Mesendoderm (in vitro differentiated cells): ENCODE measurements at regions not wholly inside any gene's neighbourhood (a gene's known extent, or its start where the extent isn't known, plus 50 kb on each side); places are given as distances from the start of the nearest gene placed in this dataset.
A peak's percentile ranks its signal among the peaks of the same experiment; 100 is the strongest.
"Not testable (repeated sequence)": the region's sequence is repeated elsewhere in the genome, so short reads cannot be mapped to it uniquely, and the experiment has no call there.

Experiments used
- DNase-seq: peaks from one replicate; pipeline ENCODE4 v3.0.0; 2013
- H2AK5ac ChIP-seq: 2 replicates; pipeline ENCODE4 v1.6.1; 2013; ENCODE audit warnings: low read length, inconsistent platforms
- H2BK120ac ChIP-seq: 2 replicates; pipeline ENCODE4 v1.6.1; 2013; ENCODE audit warnings: low read depth, mild to moderate bottlenecking, low read length, moderate library complexity, mixed read lengths
- H2BK15ac ChIP-seq: replicated peaks from 2 replicates; pipeline ENCODE4 v1.6.1; 2013; ENCODE audit warnings: low read depth, mild to moderate bottlenecking, moderate library complexity
- H2BK5ac ChIP-seq: 2 replicates; pipeline ENCODE4 v1.6.1; 2013; ENCODE audit warnings: low read length, inconsistent platforms
- H3K18ac ChIP-seq: 2 replicates; pipeline ENCODE4 v1.6.1; 2013; ENCODE audit warnings: mild to moderate bottlenecking, low read length, mixed read lengths
- H3K23ac ChIP-seq: one replicate; pipeline ENCODE4 v1.6.1; 2013; ENCODE audit warnings: low read length
- H3K27ac ChIP-seq: 2 replicates; pipeline ENCODE4 v1.5.1; 2013; ENCODE audit warnings: low read depth, mild to moderate bottlenecking, inconsistent platforms, low read length, moderate library complexity
- H3K27me3 ChIP-seq: 2 replicates; pipeline ENCODE4 v1.6.1; 2013; ENCODE audit warnings: low read length, control low read depth, mild to moderate bottlenecking, inconsistent platforms; ENCODE audit not compliant: insufficient read depth, poor library complexity
- H3K36me3 ChIP-seq: 2 replicates; pipeline ENCODE4 v1.6.1; 2013; ENCODE audit warnings: low read length, inconsistent platforms; ENCODE audit not compliant: control insufficient read depth, insufficient read depth
- H3K4ac ChIP-seq: one replicate; pipeline ENCODE4 v1.6.1; 2013; ENCODE audit warnings: low read depth, mild to moderate bottlenecking, low read length, moderate library complexity
- H3K4me1 ChIP-seq: 2 replicates; pipeline ENCODE4 v1.6.1; 2013; ENCODE audit warnings: low read depth, low read length, inconsistent platforms; ENCODE audit not compliant: control insufficient read depth
- H3K4me2 ChIP-seq: 2 replicates; pipeline ENCODE4 v1.6.1; 2013; ENCODE audit warnings: low read length
- H3K4me3 ChIP-seq: 2 replicates; pipeline ENCODE4 v1.5.1; 2013; ENCODE audit warnings: mild to moderate bottlenecking, low read length
- H3K56ac ChIP-seq: one replicate; pipeline ENCODE4 v1.6.1; 2013; ENCODE audit warnings: low read length
- H3K79me1 ChIP-seq: 2 replicates; pipeline ENCODE4 v1.6.1; 2013; ENCODE audit warnings: low read length, inconsistent platforms
- H3K79me2 ChIP-seq: 2 replicates; pipeline ENCODE4 v1.6.1; 2013; ENCODE audit warnings: mild to moderate bottlenecking, low read length; ENCODE audit not compliant: control insufficient read depth, insufficient read depth
- H3K9ac ChIP-seq: 2 replicates; pipeline ENCODE4 v1.6.1; 2013; ENCODE audit warnings: low read length, inconsistent platforms
- H4K5ac ChIP-seq: one replicate; pipeline ENCODE4 v1.6.1; 2013; ENCODE audit warnings: low read length
- H4K8ac ChIP-seq: one replicate; pipeline ENCODE4 v1.6.1; 2013; ENCODE audit warnings: low read depth, mild to moderate bottlenecking, control low read depth, low read length, moderate library complexity
- WGBS: extraction: QIAGEN DNeasy Blood & Tissue Kit; methylation state at CpG from one replicate; pipeline ENCODE4 v1.1.7; 2013; ENCODE audit warnings: low lambda C conversion rate, missing lambda C conversion rate; ENCODE audit not compliant: insufficient coverage; ENCODE audit errors: extremely low coverage; 5-methylcytosine and 5-hydroxymethylcytosine counted together

DNA sequence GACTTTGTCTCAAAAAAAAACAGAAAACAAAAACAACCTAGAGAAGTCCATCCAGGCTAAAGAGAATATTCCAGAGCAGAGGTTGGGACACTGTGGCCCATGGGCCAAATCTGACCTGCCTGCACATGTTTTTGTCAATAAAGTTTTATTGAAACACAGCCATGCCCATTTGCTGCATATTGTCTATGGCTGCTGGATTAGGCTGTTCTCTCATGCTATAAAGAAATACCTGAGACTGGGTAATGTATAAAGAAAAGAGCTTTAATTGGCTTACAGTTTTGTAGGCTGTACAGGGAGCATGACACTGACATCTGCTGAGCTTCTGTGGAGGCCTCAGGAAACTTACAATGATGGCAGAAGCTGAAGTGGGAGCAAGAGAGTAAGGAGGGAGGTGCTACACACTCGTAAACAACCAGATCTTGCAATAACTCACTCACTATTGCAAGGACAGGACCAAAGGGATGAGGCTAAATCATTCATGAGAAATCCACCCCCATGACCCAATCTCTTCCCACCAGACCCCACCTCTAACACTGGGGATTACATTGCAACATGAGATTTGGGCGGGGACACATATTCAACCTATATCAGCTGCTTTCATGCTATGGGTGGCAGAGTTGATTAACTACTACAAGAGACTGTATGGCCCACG, 122.5 kb upstream of the KRTAP5-11 start:
- DNase-seq, result peak; percentile 48
- H3K4me2 ChIP-seq, H3K23ac ChIP-seq, H2BK15ac ChIP-seq, H3K79me2 ChIP-seq, H3K27me3 ChIP-seq, H3K4me3 ChIP-seq, H2BK5ac ChIP-seq, H3K79me1 ChIP-seq, H4K5ac ChIP-seq, H2AK5ac ChIP-seq, H3K4me1 ChIP-seq, H3K36me3 ChIP-seq, H4K8ac ChIP-seq: not testable (repeated sequence)
- Histone ChIP-seq H3K56ac (peak overlapping the region; percentile 74), H3K27ac (peak overlapping the region; percentile 78), H3K4ac (peak overlapping the region; percentile 68), H2BK120ac (peak overlapping the region; percentile 73), H3K9ac (peak overlapping the region; percentile 24), H3K18ac (peak overlapping the region; percentile 60)
- WGBS, result no CpG with 5 or more reads among the region's 3 CpGs

DNA sequence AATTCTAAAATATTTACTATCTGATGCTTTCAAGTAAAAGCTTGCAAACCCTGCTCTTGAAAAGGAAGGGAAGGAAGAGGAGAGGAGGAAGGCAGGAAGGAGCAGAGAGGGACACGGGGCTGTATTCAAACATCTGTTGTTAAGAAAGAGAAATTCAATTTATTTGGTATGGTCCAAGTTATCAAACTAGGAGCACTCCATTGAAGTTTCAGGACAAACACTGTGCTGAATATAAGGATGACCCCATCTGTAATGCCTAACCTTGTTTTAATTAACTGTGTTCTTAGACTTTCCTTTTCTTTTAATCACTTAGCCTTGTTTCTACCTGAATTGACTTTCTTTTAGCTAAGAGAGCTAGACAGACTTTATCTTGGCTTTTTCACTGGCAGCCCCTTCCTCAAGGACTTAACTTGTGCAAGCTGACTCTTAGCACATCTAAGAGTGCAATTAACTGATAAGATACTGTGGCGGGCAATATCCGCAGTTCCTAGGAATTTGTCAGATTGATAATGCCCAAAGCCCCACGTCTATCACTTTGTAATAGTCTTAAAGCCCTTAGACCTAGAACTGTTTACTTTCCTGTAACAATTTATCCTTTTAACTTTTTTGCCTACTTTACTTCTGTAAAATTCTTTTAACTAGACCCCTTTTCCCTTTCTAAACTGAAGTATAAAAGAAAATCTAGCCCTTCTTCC, 123.2 kb upstream of the KRTAP5-11 start:
- not testable (repeated sequence) for H4K8ac ChIP-seq, H2BK120ac ChIP-seq, H3K79me2 ChIP-seq, H3K27me3 ChIP-seq, H2AK5ac ChIP-seq, H3K4me1 ChIP-seq, H3K23ac ChIP-seq, H2BK15ac ChIP-seq, H3K4ac ChIP-seq, H4K5ac ChIP-seq, H3K4me3 ChIP-seq, H3K79me1 ChIP-seq, H3K36me3 ChIP-seq, H3K4me2 ChIP-seq
- peak; percentile 90 for DNase-seq
- Histone ChIP-seq H3K18ac (peak overlapping the region; percentile 84), H3K56ac (peak overlapping the region; percentile 80), H2BK5ac (peak overlapping the region; percentile 95), H3K27ac (peak overlapping the region; percentile 91), H3K9ac (peak overlapping the region; percentile 56)
- WGBS, result no CpG with 5 or more reads among the region's 4 CpGs

DNA sequence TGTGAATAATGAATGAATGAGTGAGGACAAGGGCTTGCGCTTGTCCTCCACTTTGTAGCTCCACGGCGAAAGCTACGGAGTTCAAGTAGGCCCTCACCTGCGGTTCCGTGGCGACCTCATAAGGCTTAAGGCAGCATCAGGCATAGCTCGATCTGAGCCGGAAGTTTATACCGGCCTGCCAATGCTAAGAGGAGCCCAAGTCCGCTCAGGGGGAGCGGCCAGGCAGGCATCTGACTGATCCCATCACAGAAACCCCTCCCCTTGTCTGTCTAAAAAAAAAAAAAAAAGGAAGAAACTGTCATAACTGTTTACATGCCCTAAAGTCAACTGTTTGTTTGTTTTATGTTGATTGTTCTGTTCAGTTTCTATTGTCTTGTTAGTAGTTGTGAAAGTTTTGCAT, 124.4 kb upstream of the KRTAP5-11 start:
- peak; percentile 58 for DNase-seq
- not testable (repeated sequence) for H3K27me3 ChIP-seq, H3K9ac ChIP-seq, H3K4me3 ChIP-seq, H3K79me2 ChIP-seq, H2AK5ac ChIP-seq, H2BK15ac ChIP-seq, H2BK120ac ChIP-seq, H3K23ac ChIP-seq, H3K4me2 ChIP-seq, H3K79me1 ChIP-seq, H2BK5ac ChIP-seq, H4K8ac ChIP-seq, H4K5ac ChIP-seq, H3K36me3 ChIP-seq, H3K4me1 ChIP-seq
- peak overlapping the region; percentile 74 for H3K56ac ChIP-seq
- WGBS, result no CpG with 5 or more reads among the region's 12 CpGs
- H3K18ac ChIP-seq, result peak overlapping the region; percentile 84
- peak overlapping the region; percentile 91 for H3K27ac ChIP-seq
- peak overlapping the region; percentile 86 for H3K4ac ChIP-seq

DNA sequence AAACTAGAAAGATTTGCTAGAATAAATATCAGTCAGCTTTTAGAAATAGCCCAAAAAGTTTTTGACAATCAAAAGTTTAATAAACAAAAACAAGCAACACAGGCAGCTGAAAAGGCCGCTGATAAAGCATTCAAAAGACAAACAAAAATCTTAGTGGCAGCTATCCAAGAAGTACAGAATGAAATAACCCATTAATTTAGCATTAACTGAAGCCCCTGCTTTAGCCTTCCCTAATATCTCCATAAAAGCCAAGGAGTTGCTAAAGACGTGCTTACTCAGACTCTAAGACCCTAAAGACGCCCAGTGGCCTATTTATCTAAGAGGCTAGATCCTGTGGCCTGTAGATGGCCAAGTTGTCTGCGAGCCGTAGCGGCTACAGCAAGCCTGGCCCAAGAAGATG, 123.5 kb upstream of the DEFB108B start:
- H3K79me2 ChIP-seq, result not testable (repeated sequence)
- H3K27ac ChIP-seq, result peak overlapping the region; percentile 9

DNA sequence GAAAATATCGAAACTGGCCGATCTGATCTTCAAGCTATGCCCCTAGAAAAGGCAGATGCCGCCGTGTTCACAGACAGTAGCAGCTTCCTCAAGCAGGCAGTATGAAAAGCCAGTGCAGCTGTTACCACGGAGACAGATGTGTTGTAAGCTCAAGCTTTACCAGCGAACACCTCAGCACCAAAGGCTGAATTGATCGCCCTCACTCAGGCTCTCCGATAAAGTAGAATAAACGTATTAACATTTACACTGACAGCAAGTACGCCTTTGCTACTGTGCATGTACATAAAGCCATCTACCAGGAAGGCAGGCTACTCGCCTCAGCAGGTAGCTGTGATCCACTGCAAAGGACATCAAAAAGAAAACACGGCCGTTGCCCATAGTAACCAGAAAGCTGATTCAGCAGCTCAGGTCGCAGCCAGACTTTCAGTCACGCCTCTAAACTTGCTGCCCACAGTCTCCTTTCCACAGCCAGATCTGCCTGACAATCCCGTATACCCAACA, 122.8 kb upstream of the DEFB108B start:
- H2AK5ac ChIP-seq, H4K5ac ChIP-seq, H2BK120ac ChIP-seq, H4K8ac ChIP-seq, H3K79me1 ChIP-seq, H3K27me3 ChIP-seq, H3K79me2 ChIP-seq, H3K4ac ChIP-seq, H3K36me3 ChIP-seq, H3K4me3 ChIP-seq, H2BK15ac ChIP-seq, H3K4me1 ChIP-seq, H3K18ac ChIP-seq, H3K4me2 ChIP-seq: not testable (repeated sequence)
- Histone ChIP-seq H3K56ac (peak overlapping the region; percentile 77), H3K27ac (peak overlapping the region; percentile 93), H2BK5ac (peak overlapping the region; percentile 20), H3K9ac (peak overlapping the region; percentile 54), H3K23ac (peak overlapping the region; percentile 15)
- peak; percentile 90 for DNase-seq
- WGBS, result no CpG with 5 or more reads among the region's 16 CpGs

More for the DNA sequence above, 123.5 kb upstream of the DEFB108B start:
- not testable (repeated sequence) for H3K4me1 ChIP-seq, H3K4ac ChIP-seq, H3K79me1 ChIP-seq, H2BK5ac ChIP-seq, H2BK120ac ChIP-seq, H3K27me3 ChIP-seq, H3K4me2 ChIP-seq, H3K36me3 ChIP-seq, H3K4me3 ChIP-seq, H3K18ac ChIP-seq, DNase-seq, H4K8ac ChIP-seq, H3K23ac ChIP-seq, H4K5ac ChIP-seq, H2AK5ac ChIP-seq, H2BK15ac ChIP-seq
- peak overlapping the region; percentile 26 for H3K9ac ChIP-seq
- peak overlapping the region; percentile 77 for H3K56ac ChIP-seq
- WGBS, result no CpG with 5 or more reads among the region's 6 CpGs
